ENCODE measurements at regions not wholly inside any gene's neighbourhood (a gene's known extent, or its start where the extent isn't known, plus 50 kb on each side); places are given as distances from the start of the nearest gene placed in this dataset.

GRCh38 chr18:70457788-70458187 lies 168.9 kb downstream of the SOCS6 start:
- Histone ChIP-seq H2BK15ac (ENCODE audit: low read depth, poor library complexity, severe bottlenecking) (no peak overlapping the region), H2BK5ac (ENCODE audit: low read depth, low read length, poor library complexity, severe bottlenecking) (no peak overlapping the region)
- WGBS: 100% methylated on average over 1 of the region's 3 CpGs

GRCh38 chr18:70457223-70457622 lies 168.4 kb downstream of the SOCS6 start:
- H3K4me2 ChIP-seq (ENCODE audit: low read length, poor library complexity, severe bottlenecking): no peak overlapping the region
- no peak overlapping the region for H2BK12ac ChIP-seq (ENCODE audit: low read length in 2 of 2)

More at GRCh38 chr18:70457788-70458187, 168.9 kb downstream of the SOCS6 start:
- DNase-seq: no peak
- H3K27me3 ChIP-seq (ENCODE audit: control insufficient read depth in 1 of 2, insufficient read depth in 1 of 2, low read length in 2 of 2): peaks cover 0 to 5% of the 10 kb centered on the region in 2 experiments
- H3K9ac ChIP-seq (ENCODE audit: low read length): no peak overlapping the region
- no peak overlapping the region for H3K18ac ChIP-seq (ENCODE audit: low read depth in 1 of 2, low read length in 2 of 2)
- H3K36me3 ChIP-seq (ENCODE audit: control insufficient read depth in 1 of 2, insufficient read depth in 2 of 2, low read depth in 1 of 2, low read length in 2 of 2): no peaks in the 10 kb centered on the region
- no peaks in the 10 kb centered on the region for H3K79me1 ChIP-seq (replicated peaks; ENCODE audit: low read length, poor library complexity, severe bottlenecking)
- no peak overlapping the region for H2AFZ ChIP-seq (ENCODE audit: low read depth, low read length)
- no peak overlapping the region for H2BK12ac ChIP-seq (ENCODE audit: low read length in 2 of 2)
- no peak overlapping the region for H4K8ac ChIP-seq (ENCODE audit: low read length)
- no peak overlapping the region for H3K4me3 ChIP-seq (ENCODE audit: insufficient read depth in 1 of 2, low read depth in 1 of 2, low read length in 2 of 2)
- no peak overlapping the region for H3K27ac ChIP-seq (ENCODE audit: low read length, poor library complexity, severe bottlenecking)
- no peaks in the 10 kb centered on the region for H3K9me3 ChIP-seq (ENCODE audit: control insufficient read depth, low read length)
- H3K14ac ChIP-seq (ENCODE audit: low read length in 2 of 2): no peak overlapping the region
- no peak overlapping the region for H2AK5ac ChIP-seq (ENCODE audit: low read length, severe bottlenecking)
- no peak overlapping the region for H4K91ac ChIP-seq (ENCODE audit: low read length)
- H3K23ac ChIP-seq (ENCODE audit: low read length in 2 of 2): no peak overlapping the region
- no peak overlapping the region for H3K4me2 ChIP-seq (ENCODE audit: low read length, poor library complexity, severe bottlenecking)
- H3K4me1 ChIP-seq (ENCODE audit: control insufficient read depth, insufficient read depth, low read depth, low read length): no peaks in the 10 kb centered on the region
- no peak overlapping the region for H2BK120ac ChIP-seq (ENCODE audit: low read depth, low read length)
- no peak overlapping the region for H3K4ac ChIP-seq (ENCODE audit: low read depth in 1 of 2, low read length in 2 of 2)

GRCh38 chr18:70456376-70456775 lies 167.5 kb downstream of the SOCS6 start:
- Histone ChIP-seq H2BK12ac (ENCODE audit: low read length in 2 of 2) (no peak overlapping the region), H3K27ac (ENCODE audit: low read length, poor library complexity, severe bottlenecking) (no peak overlapping the region), H4K91ac (ENCODE audit: low read length) (no peak overlapping the region), H3K9me3 (ENCODE audit: control insufficient read depth, low read length) (no peaks in the 10 kb centered on the region), H3K27me3 (ENCODE audit: control insufficient read depth in 1 of 2, insufficient read depth in 1 of 2, low read length in 2 of 2) (peaks cover 0 to 3% of the 10 kb centered on the region in 2 experiments), H4K8ac (ENCODE audit: low read length) (no peak overlapping the region), H3K14ac (ENCODE audit: low read length in 2 of 2) (no peak overlapping the region), H2BK5ac (ENCODE audit: low read depth, low read length, poor library complexity, severe bottlenecking) (no peak overlapping the region), H2AFZ (ENCODE audit: low read depth, low read length) (no peak overlapping the region), H3K4me3 (ENCODE audit: insufficient read depth in 1 of 2, low read depth in 1 of 2, low read length in 2 of 2) (no peak overlapping the region), H3K23ac (ENCODE audit: low read length in 2 of 2) (no peak overlapping the region), H3K18ac (ENCODE audit: low read depth in 1 of 2, low read length in 2 of 2) (no peak overlapping the region), H2BK15ac (ENCODE audit: low read depth, poor library complexity, severe bottlenecking) (no peak overlapping the region), H3K4me1 (ENCODE audit: control insufficient read depth, insufficient read depth, low read depth, low read length) (no peaks in the 10 kb centered on the region), H3K79me1 (replicated peaks; ENCODE audit: low read length, poor library complexity, severe bottlenecking) (no peaks in the 10 kb centered on the region), H2AK5ac (ENCODE audit: low read length, severe bottlenecking) (no peak overlapping the region), H3K4me2 (ENCODE audit: low read length, poor library complexity, severe bottlenecking) (no peak overlapping the region), H2BK120ac (ENCODE audit: low read depth, low read length) (no peak overlapping the region), H3K9ac (ENCODE audit: low read length) (no peak overlapping the region), H3K4ac (ENCODE audit: low read depth in 1 of 2, low read length in 2 of 2) (no peak overlapping the region), H3K36me3 (ENCODE audit: control insufficient read depth in 1 of 2, insufficient read depth in 2 of 2, low read depth in 1 of 2, low read length in 2 of 2) (no peaks in the 10 kb centered on the region)
- WGBS: 99% methylated on average over 5 of the region's 6 CpGs
- DNase-seq: no peak

More at GRCh38 chr18:70457223-70457622, 168.4 kb downstream of the SOCS6 start:
- Histone ChIP-seq H3K4me1 (ENCODE audit: control insufficient read depth, insufficient read depth, low read depth, low read length) (no peaks in the 10 kb centered on the region), H3K27ac (ENCODE audit: low read length, poor library complexity, severe bottlenecking) (no peak overlapping the region), H3K14ac (ENCODE audit: low read length in 2 of 2) (no peak overlapping the region), H3K23ac (ENCODE audit: low read length in 2 of 2) (no peak overlapping the region), H3K9me3 (ENCODE audit: control insufficient read depth, low read length) (no peaks in the 10 kb centered on the region), H4K91ac (ENCODE audit: low read length) (no peak overlapping the region), H4K8ac (ENCODE audit: low read length) (no peak overlapping the region), H2BK5ac (ENCODE audit: low read depth, low read length, poor library complexity, severe bottlenecking) (no peak overlapping the region), H2BK120ac (ENCODE audit: low read depth, low read length) (no peak overlapping the region), H3K9ac (ENCODE audit: low read length) (no peak overlapping the region), H3K4ac (ENCODE audit: low read depth in 1 of 2, low read length in 2 of 2) (no peak overlapping the region), H2BK15ac (ENCODE audit: low read depth, poor library complexity, severe bottlenecking) (no peak overlapping the region), H3K36me3 (ENCODE audit: control insufficient read depth in 1 of 2, insufficient read depth in 2 of 2, low read depth in 1 of 2, low read length in 2 of 2) (no peaks in the 10 kb centered on the region), H3K4me3 (ENCODE audit: insufficient read depth in 1 of 2, low read depth in 1 of 2, low read length in 2 of 2) (no peak overlapping the region), H3K18ac (ENCODE audit: low read depth in 1 of 2, low read length in 2 of 2) (no peak overlapping the region), H2AFZ (ENCODE audit: low read depth, low read length) (no peak overlapping the region), H3K79me1 (replicated peaks; ENCODE audit: low read length, poor library complexity, severe bottlenecking) (no peaks in the 10 kb centered on the region), H2AK5ac (ENCODE audit: low read length, severe bottlenecking) (no peak overlapping the region), H3K27me3 (ENCODE audit: control insufficient read depth in 1 of 2, insufficient read depth in 1 of 2, low read length in 2 of 2) (peaks cover 0 to 5% of the 10 kb centered on the region in 2 experiments)
- WGBS: 87% methylated on average over 2 of the region's 3 CpGs
- DNase-seq: no peak

GRCh38 chr18:70455731-70456130 lies 166.9 kb downstream of the SOCS6 start:
- no peak overlapping the region for H2BK12ac ChIP-seq (ENCODE audit: low read length in 2 of 2)
- no peak overlapping the region for H2BK120ac ChIP-seq (ENCODE audit: low read depth, low read length)
- no peak overlapping the region for H4K8ac ChIP-seq (ENCODE audit: low read length)
- whole genome bisulfite sequencing: 61% methylated on average over 2 of the region's 2 CpGs
- no peaks in the 10 kb centered on the region for H3K79me1 ChIP-seq (replicated peaks; ENCODE audit: low read length, poor library complexity, severe bottlenecking)
- H3K4ac ChIP-seq (ENCODE audit: low read depth in 1 of 2, low read length in 2 of 2): no peak overlapping the region
- no peak overlapping the region for H4K91ac ChIP-seq (ENCODE audit: low read length)
- no peak overlapping the region for H3K4me2 ChIP-seq (ENCODE audit: low read length, poor library complexity, severe bottlenecking)
- H2AK5ac ChIP-seq (ENCODE audit: low read length, severe bottlenecking): no peak overlapping the region
- H2AFZ ChIP-seq (ENCODE audit: low read depth, low read length): no peak overlapping the region
- no peak overlapping the region for H3K23ac ChIP-seq (ENCODE audit: low read length in 2 of 2)
- no peak overlapping the region for H3K9ac ChIP-seq (ENCODE audit: low read length)
- no peak for DNase-seq
- no peak overlapping the region for H2BK15ac ChIP-seq (ENCODE audit: low read depth, poor library complexity, severe bottlenecking)
- no peaks in the 10 kb centered on the region for H3K36me3 ChIP-seq (ENCODE audit: control insufficient read depth in 1 of 2, insufficient read depth in 2 of 2, low read depth in 1 of 2, low read length in 2 of 2)
- no peak overlapping the region for H2BK5ac ChIP-seq (ENCODE audit: low read depth, low read length, poor library complexity, severe bottlenecking)
- H3K14ac ChIP-seq (ENCODE audit: low read length in 2 of 2): no peak overlapping the region
- no peaks in the 10 kb centered on the region for H3K27me3 ChIP-seq (ENCODE audit: control insufficient read depth in 1 of 2, insufficient read depth in 1 of 2, low read length in 2 of 2)
- no peak overlapping the region for H3K18ac ChIP-seq (ENCODE audit: low read depth in 1 of 2, low read length in 2 of 2)
- H3K27ac ChIP-seq (ENCODE audit: low read length, poor library complexity, severe bottlenecking): no peak overlapping the region
- H3K4me1 ChIP-seq (ENCODE audit: control insufficient read depth, insufficient read depth, low read depth, low read length): no peaks in the 10 kb centered on the region
- no peaks in the 10 kb centered on the region for H3K9me3 ChIP-seq (ENCODE audit: control insufficient read depth, low read length)
- no peak overlapping the region for H3K4me3 ChIP-seq (ENCODE audit: insufficient read depth in 1 of 2, low read depth in 1 of 2, low read length in 2 of 2)

Measured in mesenchymal stem cell (in vitro differentiated cells and primary cell).